NOMO-1 treated with dmso at 0.1 percent for 144 hours (cell line): ENCODE measurements at regions not wholly inside any gene's neighbourhood (a gene's known extent, or its start where the extent isn't known, plus 50 kb on each side); places are given as distances from the start of the nearest gene placed in this dataset.

Source experiments
- DNase-seq: peaks from one replicate; lab custom pipeline; 2025; ENCODE audit not compliant: unreplicated experiment; lab: John Stamatoyannopoulos, UW

DNA sequence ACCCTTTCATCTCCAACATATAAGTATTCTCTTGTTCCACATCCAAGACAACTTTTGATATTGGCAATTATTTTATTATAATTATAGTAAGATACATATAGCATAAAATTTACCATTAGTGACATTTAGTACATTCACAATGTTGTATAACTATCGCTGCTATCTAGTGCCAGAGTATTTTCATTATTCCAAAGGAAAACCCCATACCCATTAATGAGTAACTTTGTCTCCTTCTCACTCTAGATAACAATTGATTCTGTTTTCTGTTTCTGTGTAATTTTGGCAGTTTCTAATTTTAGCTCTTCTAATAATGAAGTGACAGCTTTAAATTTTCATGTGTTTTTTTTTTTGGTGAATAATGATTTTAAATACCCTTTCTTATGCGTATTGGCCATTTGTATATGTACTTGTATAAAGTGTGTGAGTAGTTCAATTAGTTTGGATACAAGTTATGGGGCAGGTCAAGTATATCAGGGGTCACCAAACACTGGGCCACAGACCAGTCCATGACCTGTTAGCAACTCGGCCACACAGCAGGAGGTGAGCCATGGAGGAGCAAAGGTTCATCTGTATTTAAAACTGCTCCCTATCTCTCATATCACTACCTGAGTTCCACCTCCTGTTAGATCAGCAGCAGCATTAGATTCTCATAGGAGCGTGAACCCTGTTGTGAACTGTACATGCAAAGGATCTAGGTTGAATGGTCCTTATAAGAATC, 97.2 kb upstream of the SYT1 start:
- DNase-seq = no peak

DNA sequence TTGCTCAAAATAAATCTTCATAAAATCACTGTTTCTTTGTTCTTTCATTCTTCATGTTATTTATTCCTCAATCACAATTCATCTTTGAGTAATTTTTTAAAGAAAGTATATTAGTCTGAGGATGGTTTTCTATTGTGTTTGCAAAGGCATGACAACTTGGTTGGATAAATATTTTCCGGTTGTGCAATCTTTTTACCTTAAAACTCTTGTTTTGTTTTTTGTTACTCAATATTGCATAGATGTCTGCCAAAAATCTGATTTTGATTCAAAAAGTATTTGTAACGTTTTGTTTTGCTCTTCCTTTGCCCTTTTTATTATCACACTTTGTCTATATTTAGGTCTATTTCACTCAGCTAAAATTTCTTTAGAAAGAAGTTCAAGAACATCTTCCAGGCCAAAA, 86.2 kb upstream of the SYT1 start:
- DNase-seq = no peak

DNA sequence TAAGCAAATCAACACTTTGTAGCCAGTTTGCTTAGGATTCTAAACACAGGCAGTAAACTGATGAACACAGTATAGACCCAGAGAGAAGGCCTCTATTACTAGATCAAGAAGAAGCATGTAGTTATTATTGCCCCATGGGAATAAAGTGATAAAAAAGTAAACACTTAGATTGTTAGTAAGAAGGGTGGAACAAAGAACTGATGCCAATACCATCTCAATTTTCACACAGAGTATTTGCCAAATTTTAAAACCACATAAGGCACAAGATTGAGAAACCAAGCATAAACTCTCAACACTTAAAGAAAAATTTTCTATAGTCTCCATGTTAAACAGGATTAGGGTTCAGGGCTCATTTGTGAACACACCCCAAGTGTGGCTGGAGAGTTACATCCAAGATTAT, 77.0 kb upstream of the SYT1 start:
- DNase-seq = no peak

DNA sequence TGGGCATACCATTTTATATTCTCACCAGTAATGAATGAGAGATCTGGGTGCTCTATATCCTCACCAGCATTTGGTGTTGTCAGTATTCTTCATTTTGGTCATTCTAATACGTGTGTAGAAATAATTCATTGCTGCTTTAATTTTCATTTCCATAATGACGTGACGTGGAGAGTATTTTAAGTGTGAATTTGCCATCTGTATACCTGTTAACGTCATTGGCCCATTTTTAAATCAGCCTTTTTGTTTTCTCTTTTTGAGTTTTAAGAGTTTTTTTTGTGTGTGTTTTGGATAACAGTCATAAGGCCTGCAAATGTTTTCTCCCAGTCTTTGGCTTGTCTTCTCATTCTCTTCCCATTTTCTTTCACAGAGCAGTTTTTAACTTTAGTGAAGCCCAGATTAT, 74.4 kb upstream of the SYT1 start:
- no peak for DNase-seq

DNA sequence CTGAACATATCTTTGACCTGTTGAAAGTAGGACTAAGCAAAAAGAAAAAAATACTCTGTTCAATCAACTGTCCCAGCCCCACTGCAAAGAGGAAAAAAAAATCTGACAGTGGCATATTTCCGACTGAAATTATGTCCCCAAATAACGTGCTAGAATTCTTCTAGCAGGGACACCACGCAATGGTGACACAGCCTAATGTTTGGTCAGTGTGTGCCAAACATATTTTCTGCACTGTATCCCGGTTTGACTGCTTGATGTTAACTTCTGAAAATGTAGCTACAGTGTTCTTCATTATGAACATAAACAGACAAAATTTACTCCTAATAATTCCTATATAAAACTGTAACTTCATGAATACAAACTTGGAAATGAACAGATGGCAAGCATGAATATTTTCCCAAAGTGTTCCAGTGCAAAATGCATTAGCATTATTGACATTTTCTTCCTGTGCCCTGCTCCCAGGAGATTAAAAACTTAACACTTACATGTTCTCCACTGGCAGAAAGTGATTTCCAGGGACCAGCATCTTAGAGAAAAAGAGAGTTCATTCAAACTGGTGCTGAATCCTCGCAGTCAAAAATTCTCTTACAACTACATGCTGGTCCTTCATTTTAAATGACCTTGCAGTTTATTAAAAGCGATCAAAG, 72.4 kb upstream of the SYT1 start:
- no peak for DNase-seq

DNA sequence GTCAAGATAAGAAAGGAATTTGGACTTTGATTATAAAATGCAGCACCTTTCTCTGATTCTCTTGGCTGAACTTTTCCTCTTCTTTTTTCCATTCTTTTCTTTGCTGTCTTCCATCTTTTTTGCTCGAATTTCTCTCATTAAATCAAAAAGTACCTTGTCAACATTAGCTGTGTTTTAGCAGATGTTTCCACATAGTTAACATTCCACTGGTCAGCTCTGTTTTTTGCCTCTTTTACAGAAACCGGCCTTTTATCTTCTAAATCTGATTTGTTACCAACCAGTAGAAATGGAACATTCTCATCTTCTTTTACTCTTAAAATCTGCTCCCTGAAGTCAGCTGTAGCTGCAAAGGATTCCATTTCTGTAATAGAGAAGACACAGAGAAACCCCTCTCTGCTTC, 71.1 kb upstream of the SYT1 start:
- no peak for DNase-seq

DNA sequence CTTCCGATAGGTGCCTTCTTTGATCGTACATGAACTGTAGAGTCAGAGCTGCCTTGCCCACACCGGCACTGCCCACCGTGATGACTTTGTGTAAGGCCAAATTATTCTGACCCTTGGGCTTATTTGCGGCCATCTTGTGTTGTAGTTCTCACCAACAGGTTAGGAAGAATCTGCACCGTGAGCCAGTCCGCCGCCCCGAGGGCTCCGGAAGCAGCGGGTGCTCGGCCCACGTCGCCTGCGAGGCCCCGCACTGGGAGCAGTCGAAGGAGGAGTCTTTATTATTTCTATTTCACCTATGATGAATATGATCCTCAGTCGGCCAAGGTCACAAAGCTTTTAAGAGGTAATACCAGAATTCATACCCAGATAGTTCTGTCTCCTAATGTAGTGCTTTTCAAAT, 70.6 kb upstream of the SYT1 start:
- DNase-seq = no peak

DNA sequence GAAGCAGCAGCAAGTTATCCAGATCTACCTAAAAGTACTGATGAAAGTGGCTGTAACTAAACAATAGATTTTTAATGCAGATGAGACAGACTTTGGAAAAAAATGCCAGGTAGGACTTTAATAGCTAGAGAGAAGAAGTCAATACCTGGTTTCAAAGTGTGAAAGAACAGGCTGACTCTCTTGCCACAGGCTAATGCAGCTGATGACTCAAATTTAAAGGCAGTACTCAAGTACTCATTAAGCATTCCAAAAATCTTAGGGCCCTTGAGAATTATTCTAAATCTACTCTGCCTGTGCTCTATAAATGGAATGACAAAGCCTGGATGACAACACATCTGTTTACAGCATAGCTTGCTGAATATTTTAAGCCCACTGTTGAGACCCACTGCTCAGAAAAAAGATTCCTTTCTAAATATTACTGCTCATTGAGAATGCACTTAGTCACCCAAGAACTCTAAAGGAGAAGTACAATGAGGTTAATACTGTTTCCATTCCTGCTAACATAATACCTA, 68.6 kb upstream of the SYT1 start:
- no peak for DNase-seq

DNA sequence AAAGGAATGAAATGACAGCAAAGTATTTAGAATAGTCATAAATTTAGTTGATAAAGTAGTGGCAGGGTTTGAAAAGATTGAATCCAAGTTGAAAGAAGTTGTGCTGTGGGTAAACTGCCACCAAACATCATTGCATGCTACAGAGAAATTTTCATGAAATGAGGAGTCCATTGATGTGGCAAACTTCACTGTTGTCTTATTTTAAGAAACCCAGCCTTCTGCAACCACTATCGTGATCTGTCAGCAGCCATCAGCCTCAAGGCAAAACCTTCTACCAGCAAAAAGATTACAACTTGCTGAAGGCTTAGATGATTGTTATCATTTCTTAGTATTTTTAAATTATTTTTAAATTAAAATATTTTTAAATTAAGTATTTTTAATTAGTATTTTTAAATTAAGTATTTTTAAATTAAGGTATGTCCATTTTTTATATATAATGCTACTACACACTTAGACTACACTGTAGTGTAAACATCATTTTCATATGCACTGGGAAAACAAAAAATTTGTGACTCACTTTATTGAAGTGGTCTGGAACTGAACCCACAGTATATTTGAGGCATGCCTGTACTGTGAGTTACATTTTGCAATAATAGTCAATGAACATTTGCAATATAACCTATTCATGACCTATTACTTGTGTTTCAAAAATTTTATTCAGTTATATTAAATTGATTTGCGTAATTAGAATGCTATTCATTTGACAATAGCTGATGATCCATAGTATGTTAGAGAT, 67.2 kb upstream of the SYT1 start:
- DNase-seq = no peak

DNA sequence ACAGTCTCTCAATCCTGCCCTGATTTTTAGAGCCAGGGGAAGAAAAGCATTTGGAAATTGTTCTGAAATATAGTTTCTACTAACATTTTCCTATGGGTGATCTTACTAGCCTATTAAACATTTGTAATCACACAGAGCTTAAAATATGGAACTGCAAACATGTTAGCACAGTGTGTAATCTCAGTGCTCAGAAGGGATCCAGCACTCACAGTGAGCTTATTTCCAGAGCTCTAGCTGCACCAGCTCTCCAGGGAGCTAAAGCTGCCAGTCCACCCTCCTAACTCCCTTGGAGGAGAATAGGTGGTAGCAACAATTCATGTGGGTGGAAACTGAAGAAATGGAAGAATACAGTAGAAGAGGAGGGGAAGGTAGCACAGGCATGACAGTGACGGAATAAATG, 64.9 kb upstream of the SYT1 start:
- DNase-seq = no peak

DNA sequence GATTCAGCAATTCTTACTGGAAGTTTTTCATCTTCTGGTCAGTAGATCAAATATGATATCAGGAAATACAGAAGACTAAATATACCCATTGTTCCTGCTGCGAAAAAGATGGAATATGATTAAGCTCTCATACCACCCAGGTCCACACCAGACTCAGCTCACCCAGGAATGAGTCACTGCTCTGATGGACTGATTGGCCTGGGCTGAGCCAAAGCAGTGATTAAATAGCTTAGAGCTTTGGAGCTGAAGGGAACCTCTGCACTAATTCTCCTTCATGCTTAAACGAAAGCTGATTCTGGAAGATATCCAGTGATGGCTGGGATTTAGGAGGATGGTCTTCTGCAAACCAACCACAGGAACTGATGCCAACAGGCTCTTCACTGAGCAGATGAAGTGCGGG, 62.0 kb upstream of the SYT1 start:
- no peak for DNase-seq

DNA sequence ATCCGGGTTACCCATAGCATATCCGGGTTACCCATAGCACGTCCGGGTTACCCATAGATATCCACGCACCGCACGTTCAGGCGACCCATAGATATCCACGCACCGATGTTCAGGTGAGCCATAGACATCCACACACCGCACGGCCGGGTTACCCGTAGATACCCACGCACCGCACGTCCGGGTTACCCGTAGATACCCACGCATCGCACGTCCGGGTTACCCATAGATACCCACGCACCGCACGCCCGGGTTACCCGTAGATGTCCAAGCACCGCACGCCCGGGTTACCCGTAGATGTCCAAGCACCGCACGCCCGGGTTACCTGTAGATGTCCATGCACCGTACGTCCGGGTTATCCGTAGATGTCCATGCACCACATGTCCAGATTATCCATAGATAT, 60.3 kb upstream of the SYT1 start:
- DNase-seq = no peak
